ENCODE measurements at regions not wholly inside any gene's neighbourhood (a gene's known extent, or its start where the extent isn't known, plus 50 kb on each side); places are given as distances from the start of the nearest gene placed in this dataset.

- H3K4me1 Mint-ChIP-seq (ENCODE audit: low read depth) = peaks cover 4% of the 10 kb centered on the region
- no peak overlapping the region for H3K27ac Mint-ChIP-seq
- no peak overlapping the region for H3K4me3 Mint-ChIP-seq
- H3K9me3 Mint-ChIP-seq (ENCODE audit: low read depth) = no peaks in the 10 kb centered on the region
- H3K36me3 Mint-ChIP-seq = peaks cover 27% of the 10 kb centered on the region
- no peaks in the 10 kb centered on the region for H3K27me3 Mint-ChIP-seq
Measured at GRCh38 chr22:26732284-26732683, 74.9 kb downstream of the MIAT start.

- Mint-ChIP-seq H3K9me3 (ENCODE audit: low read depth) (no peaks in the 10 kb centered on the region), H3K4me1 (ENCODE audit: low read depth) (peaks cover 6% of the 10 kb centered on the region), H3K27ac (peak overlapping the region; percentile 46), H3K36me3 (peaks cover 28% of the 10 kb centered on the region), H3K27me3 (no peaks in the 10 kb centered on the region), H3K4me3 (no peak overlapping the region)
Measured at GRCh38 chr22:26734339-26735018, 77.1 kb downstream of the MIAT start.

- no peaks in the 10 kb centered on the region for H3K27me3 Mint-ChIP-seq
Measured at GRCh38 chr22:26735019-26735409, 77.6 kb downstream of the MIAT start.

GRCh38 chr22:26737262-26737661 lies 79.9 kb downstream of the MIAT start:
- peaks cover 33% of the 10 kb centered on the region for H3K36me3 Mint-ChIP-seq
- H3K27me3 Mint-ChIP-seq = no peaks in the 10 kb centered on the region
- H3K4me3 Mint-ChIP-seq = no peak overlapping the region
- H3K27ac Mint-ChIP-seq = no peak overlapping the region
- H3K4me1 Mint-ChIP-seq (ENCODE audit: low read depth) = peaks cover 6% of the 10 kb centered on the region
- H3K9me3 Mint-ChIP-seq (ENCODE audit: low read depth) = no peaks in the 10 kb centered on the region

More at GRCh38 chr22:26735019-26735409, 77.6 kb downstream of the MIAT start:
- Mint-ChIP-seq H3K27ac (peak overlapping the region; percentile 46), H3K4me1 (ENCODE audit: low read depth) (peaks cover 6% of the 10 kb centered on the region), H3K4me3 (no peak overlapping the region), H3K36me3 (peaks cover 28% of the 10 kb centered on the region), H3K9me3 (ENCODE audit: low read depth) (no peaks in the 10 kb centered on the region)

GRCh38 chr22:26740253-26740652 lies 82.9 kb downstream of the MIAT start:
- H3K4me1 Mint-ChIP-seq (ENCODE audit: low read depth) = peaks cover 6% of the 10 kb centered on the region
- H3K27ac Mint-ChIP-seq = no peak overlapping the region
- no peaks in the 10 kb centered on the region for H3K27me3 Mint-ChIP-seq
- H3K36me3 Mint-ChIP-seq = peaks cover 17% of the 10 kb centered on the region
- no peaks in the 10 kb centered on the region for H3K9me3 Mint-ChIP-seq (ENCODE audit: low read depth)
- H3K4me3 Mint-ChIP-seq = no peak overlapping the region

- H3K9me3 Mint-ChIP-seq (ENCODE audit: low read depth) = no peaks in the 10 kb centered on the region
- peaks cover 2% of the 10 kb centered on the region for H3K4me1 Mint-ChIP-seq (ENCODE audit: low read depth)
- H3K27me3 Mint-ChIP-seq = no peaks in the 10 kb centered on the region
- no peak overlapping the region for H3K4me3 Mint-ChIP-seq
- H3K27ac Mint-ChIP-seq = no peak overlapping the region
- H3K36me3 Mint-ChIP-seq = peaks cover 13% of the 10 kb centered on the region
Measured at GRCh38 chr22:26743149-26743548, 85.8 kb downstream of the MIAT start.

- Mint-ChIP-seq H3K9me3 (ENCODE audit: low read depth) (no peaks in the 10 kb centered on the region), H3K27me3 (no peaks in the 10 kb centered on the region), H3K4me1 (ENCODE audit: low read depth) (no peaks in the 10 kb centered on the region), H3K4me3 (no peak overlapping the region), H3K36me3 (peaks cover 12% of the 10 kb centered on the region), H3K27ac (no peak overlapping the region)
Measured at GRCh38 chr22:26744892-26745808, 87.8 kb downstream of the MIAT start.

GRCh38 chr22:26746311-26746710 lies 88.9 kb downstream of the MIAT start:
- no peak overlapping the region for H3K4me3 Mint-ChIP-seq
- no peak overlapping the region for H3K27ac Mint-ChIP-seq
- H3K36me3 Mint-ChIP-seq = peaks cover 12% of the 10 kb centered on the region
- H3K4me1 Mint-ChIP-seq (ENCODE audit: low read depth) = no peaks in the 10 kb centered on the region
- H3K9me3 Mint-ChIP-seq (ENCODE audit: low read depth) = no peaks in the 10 kb centered on the region
- no peaks in the 10 kb centered on the region for H3K27me3 Mint-ChIP-seq

- no peaks in the 10 kb centered on the region for H3K4me1 Mint-ChIP-seq (ENCODE audit: low read depth)
- H3K27me3 Mint-ChIP-seq = no peaks in the 10 kb centered on the region
- H3K4me3 Mint-ChIP-seq = no peak overlapping the region
- H3K36me3 Mint-ChIP-seq = peaks cover 8% of the 10 kb centered on the region
- no peaks in the 10 kb centered on the region for H3K9me3 Mint-ChIP-seq (ENCODE audit: low read depth)
- no peak overlapping the region for H3K27ac Mint-ChIP-seq
Measured at GRCh38 chr22:26748845-26749244, 91.5 kb downstream of the MIAT start.

GRCh38 chr22:26751217-26751616 lies 93.8 kb downstream of the MIAT start:
- Mint-ChIP-seq H3K27me3 (no peaks in the 10 kb centered on the region), H3K36me3 (peaks cover 8% of the 10 kb centered on the region), H3K4me3 (no peak overlapping the region), H3K27ac (no peak overlapping the region), H3K9me3 (ENCODE audit: low read depth) (no peaks in the 10 kb centered on the region), H3K4me1 (ENCODE audit: low read depth) (peaks cover 1% of the 10 kb centered on the region)

- no peaks in the 10 kb centered on the region for H3K27me3 Mint-ChIP-seq
- no peak overlapping the region for H3K27ac Mint-ChIP-seq
- H3K9me3 Mint-ChIP-seq (ENCODE audit: low read depth) = peaks cover 6% of the 10 kb centered on the region
- H3K36me3 Mint-ChIP-seq = peaks cover 13% of the 10 kb centered on the region
- no peak overlapping the region for H3K4me3 Mint-ChIP-seq
- H3K4me1 Mint-ChIP-seq (ENCODE audit: low read depth) = peaks cover 1% of the 10 kb centered on the region
Measured at GRCh38 chr22:26753125-26753862, 95.9 kb downstream of the MIAT start.

GRCh38 chr22:26756675-26757293 lies 99.4 kb downstream of the MIAT start:
- Mint-ChIP-seq H3K36me3 (peaks cover 7% of the 10 kb centered on the region), H3K9me3 (ENCODE audit: low read depth) (peaks cover 6% of the 10 kb centered on the region), H3K27ac (no peak overlapping the region), H3K4me3 (no peak overlapping the region), H3K4me1 (ENCODE audit: low read depth) (peaks cover 1% of the 10 kb centered on the region), H3K27me3 (no peaks in the 10 kb centered on the region)

GRCh38 chr22:26757496-26757895 lies 100.1 kb downstream of the MIAT start:
- Mint-ChIP-seq H3K27ac (no peak overlapping the region), H3K9me3 (ENCODE audit: low read depth) (peaks cover 6% of the 10 kb centered on the region), H3K27me3 (no peaks in the 10 kb centered on the region), H3K4me1 (ENCODE audit: low read depth) (peaks cover 1% of the 10 kb centered on the region), H3K36me3 (peaks cover 7% of the 10 kb centered on the region), H3K4me3 (no peak overlapping the region)

GRCh38 chr22:26762503-26763472 lies 105.4 kb downstream of the MIAT start:
- Mint-ChIP-seq H3K4me1 (ENCODE audit: low read depth) (peaks cover 3% of the 10 kb centered on the region), H3K36me3 (peaks cover 14% of the 10 kb centered on the region), H3K4me3 (no peak overlapping the region), H3K27ac (no peak overlapping the region), H3K27me3 (no peaks in the 10 kb centered on the region), H3K9me3 (ENCODE audit: low read depth) (no peaks in the 10 kb centered on the region)
